ENCODE measurements at regions not wholly inside any gene's neighbourhood (a gene's known extent, or its start where the extent isn't known, plus 50 kb on each side); places are given as distances from the start of the nearest gene placed in this dataset.
A peak's percentile ranks its signal among the peaks of the same experiment; 100 is the strongest.

DNA sequence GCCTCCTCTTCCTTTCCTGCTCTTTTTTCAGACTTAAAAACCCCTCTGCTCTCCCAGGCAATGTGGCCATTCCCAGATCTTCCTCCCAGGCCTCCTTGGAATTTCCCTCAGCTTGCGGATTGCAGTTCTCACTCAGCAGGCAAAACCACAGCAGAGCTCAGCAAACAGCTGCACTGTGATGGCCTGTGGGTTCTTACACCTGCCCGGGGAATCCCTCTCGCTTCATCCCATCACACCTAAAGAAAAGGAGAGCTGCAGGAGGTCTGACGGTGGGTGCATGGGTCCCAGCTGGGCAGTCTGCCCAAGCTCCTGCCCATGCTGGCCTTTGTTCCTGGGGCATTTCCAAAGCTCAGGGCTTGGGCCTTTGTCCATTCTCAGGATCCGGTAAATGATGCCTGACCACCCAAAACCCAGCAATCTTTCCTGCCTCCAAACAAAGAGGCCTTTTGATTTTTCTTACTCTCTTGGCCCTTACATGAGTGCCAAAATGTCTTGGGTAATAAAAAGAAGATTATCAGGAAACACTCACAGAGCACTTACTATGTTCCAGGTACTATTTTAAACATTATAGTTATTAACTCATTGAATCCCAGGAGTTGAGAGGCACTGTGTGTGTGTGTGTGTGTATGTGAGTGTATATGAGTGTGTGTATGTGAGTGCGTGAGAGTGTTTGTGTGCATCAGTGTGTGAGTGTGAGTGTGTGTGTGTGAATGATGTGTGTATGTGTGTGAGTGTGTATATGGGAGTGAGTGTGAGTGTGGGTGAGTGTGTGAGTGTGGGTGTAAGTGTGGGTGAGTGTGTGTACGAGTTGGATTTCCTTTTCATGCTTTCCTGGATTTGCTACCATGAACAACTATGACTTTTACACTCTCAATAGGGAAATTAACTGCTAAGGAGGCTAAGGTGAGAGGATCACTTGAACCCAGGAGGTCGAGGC, 64.5 kb upstream of the PODXL start:
- H3K27ac ChIP-seq (replicated peaks): no peak overlapping the region
- no peak for DNase-seq (ENCODE audit: low read depth in 1 of 2, low spot score in 1 of 2)
- TF ChIP-seq, protein P1, sequence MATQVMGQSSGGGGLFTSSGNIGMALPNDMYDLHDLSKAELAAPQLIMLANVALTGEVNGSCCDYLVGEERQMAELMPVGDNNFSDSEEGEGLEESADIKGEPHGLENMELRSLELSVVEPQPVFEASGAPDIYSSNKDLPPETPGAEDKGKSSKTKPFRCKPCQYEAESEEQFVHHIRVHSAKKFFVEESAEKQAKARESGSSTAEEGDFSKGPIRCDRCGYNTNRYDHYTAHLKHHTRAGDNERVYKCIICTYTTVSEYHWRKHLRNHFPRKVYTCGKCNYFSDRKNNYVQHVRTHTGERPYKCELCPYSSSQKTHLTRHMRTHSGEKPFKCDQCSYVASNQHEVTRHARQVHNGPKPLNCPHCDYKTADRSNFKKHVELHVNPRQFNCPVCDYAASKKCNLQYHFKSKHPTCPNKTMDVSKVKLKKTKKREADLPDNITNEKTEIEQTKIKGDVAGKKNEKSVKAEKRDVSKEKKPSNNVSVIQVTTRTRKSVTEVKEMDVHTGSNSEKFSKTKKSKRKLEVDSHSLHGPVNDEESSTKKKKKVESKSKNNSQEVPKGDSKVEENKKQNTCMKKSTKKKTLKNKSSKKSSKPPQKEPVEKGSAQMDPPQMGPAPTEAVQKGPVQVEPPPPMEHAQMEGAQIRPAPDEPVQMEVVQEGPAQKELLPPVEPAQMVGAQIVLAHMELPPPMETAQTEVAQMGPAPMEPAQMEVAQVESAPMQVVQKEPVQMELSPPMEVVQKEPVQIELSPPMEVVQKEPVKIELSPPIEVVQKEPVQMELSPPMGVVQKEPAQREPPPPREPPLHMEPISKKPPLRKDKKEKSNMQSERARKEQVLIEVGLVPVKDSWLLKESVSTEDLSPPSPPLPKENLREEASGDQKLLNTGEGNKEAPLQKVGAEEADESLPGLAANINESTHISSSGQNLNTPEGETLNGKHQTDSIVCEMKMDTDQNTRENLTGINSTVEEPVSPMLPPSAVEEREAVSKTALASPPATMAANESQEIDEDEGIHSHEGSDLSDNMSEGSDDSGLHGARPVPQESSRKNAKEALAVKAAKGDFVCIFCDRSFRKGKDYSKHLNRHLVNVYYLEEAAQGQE (IDR thresholded peaks at IDR 0.05; ENCODE audit: insufficient replicate concordance, low read depth): no peak
- TF ChIP-seq, protein P2, sequence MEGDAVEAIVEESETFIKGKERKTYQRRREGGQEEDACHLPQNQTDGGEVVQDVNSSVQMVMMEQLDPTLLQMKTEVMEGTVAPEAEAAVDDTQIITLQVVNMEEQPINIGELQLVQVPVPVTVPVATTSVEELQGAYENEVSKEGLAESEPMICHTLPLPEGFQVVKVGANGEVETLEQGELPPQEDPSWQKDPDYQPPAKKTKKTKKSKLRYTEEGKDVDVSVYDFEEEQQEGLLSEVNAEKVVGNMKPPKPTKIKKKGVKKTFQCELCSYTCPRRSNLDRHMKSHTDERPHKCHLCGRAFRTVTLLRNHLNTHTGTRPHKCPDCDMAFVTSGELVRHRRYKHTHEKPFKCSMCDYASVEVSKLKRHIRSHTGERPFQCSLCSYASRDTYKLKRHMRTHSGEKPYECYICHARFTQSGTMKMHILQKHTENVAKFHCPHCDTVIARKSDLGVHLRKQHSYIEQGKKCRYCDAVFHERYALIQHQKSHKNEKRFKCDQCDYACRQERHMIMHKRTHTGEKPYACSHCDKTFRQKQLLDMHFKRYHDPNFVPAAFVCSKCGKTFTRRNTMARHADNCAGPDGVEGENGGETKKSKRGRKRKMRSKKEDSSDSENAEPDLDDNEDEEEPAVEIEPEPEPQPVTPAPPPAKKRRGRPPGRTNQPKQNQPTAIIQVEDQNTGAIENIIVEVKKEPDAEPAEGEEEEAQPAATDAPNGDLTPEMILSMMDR (IDR thresholded peaks at IDR 0.05; ENCODE audit: insufficient read depth, low read length): no peak
- TF ChIP-seq POLR2AphosphoS5 (IDR thresholded peaks at IDR 0.05; ENCODE audit: low read depth) (no peak), SPI1 (IDR thresholded peaks at IDR 0.05; ENCODE audit: borderline replicate concordance, low read depth) (no peak), GABPA (IDR thresholded peaks at IDR 0.05; ENCODE audit: low read depth) (no peak)

DNA sequence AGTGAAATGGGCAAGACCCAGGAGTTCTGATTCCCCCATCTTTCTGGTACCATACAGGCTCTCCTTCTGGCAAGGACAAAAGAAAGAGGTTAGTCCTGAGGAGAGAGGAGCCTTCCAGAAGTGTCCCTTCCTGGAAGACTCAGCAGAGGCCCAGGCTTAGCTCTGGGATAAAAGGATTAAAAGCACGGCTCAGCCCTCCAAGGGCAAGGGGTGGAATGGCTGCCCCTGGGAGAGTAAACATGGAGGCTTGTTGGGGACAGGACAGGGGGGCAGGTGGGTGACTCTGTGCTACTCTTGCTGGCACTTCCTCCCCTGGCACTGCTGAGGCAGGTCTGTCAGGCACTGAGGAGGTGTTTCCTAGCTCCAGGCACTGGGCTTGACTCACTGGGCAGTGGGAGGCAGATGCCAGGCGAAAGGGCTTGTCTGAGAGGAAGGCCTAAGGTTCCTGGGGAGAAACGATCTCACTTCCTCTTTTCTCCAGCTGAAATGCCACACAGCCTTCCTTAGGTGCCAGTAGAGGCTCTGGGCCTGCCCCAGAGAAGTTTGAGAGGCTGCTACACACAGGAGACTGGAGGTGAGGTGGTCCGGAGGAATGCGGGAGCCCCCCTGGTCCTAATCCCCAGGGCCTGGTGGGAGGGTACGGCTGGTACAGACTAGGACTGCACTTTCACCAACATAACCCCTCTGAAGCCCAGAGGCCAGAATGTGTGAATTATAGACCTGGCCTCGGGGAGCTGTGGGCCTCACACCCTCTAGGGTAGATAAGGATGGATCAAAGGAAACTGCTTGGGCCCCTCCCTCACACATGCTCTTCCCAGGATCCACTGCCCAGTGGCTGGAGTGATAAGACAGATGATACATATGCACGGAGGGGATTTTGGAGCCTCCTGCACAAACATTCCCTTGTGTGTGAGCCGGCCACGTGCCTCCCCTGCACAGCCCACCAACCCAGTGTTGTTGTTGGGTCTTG, 63.2 kb upstream of the PODXL start:
- H3K27me3 ChIP-seq (ENCODE audit: insufficient read depth, poor library complexity, severe bottlenecking): no peaks in the 10 kb centered on the region
- peak in 1 of 2 experiments; percentile 21 for DNase-seq (ENCODE audit: low read depth in 1 of 2, low spot score in 1 of 2)
- peak; percentile 96 for TF ChIP-seq SPI1 (IDR thresholded peaks at IDR 0.05; ENCODE audit: borderline replicate concordance, low read depth)
- TF ChIP-seq, protein P2 (IDR thresholded peaks at IDR 0.05; ENCODE audit: insufficient read depth, low read length): no peak
- H3K4me3 ChIP-seq (replicated peaks; ENCODE audit: insufficient read depth, low read length): no peak overlapping the region
- no peak overlapping the region for H3K27ac ChIP-seq (replicated peaks)

More for the DNA sequence above, 64.5 kb upstream of the PODXL start:
- Histone ChIP-seq H3K4me3 (replicated peaks; ENCODE audit: insufficient read depth, low read length) (no peak overlapping the region), H3K27me3 (ENCODE audit: insufficient read depth, poor library complexity, severe bottlenecking) (no peaks in the 10 kb centered on the region)

DNA sequence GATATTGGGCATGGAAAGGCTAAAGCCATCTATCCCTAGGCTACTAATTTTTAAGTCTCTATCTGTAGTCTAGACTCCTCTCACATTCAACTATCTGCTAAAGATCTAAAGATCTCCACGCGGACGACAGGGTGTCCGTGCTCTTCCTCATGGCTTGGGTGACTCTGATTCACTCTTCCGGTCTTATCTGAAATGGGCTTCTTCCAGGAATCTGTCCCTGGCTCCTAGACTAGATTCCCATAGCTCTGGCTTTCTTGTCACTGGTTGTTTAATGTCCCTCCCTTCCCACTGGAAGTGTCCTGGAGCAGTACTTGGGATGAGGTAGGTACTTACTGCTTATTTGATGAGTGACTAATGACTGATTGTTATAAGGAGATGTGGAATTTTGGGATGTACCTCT, 62.0 kb upstream of the PODXL start:
- no peak for DNase-seq (ENCODE audit: low read depth in 1 of 2, low spot score in 1 of 2)
- H3K27ac ChIP-seq (replicated peaks): no peak overlapping the region
- no peak overlapping the region for H3K4me3 ChIP-seq (replicated peaks; ENCODE audit: insufficient read depth, low read length)
- no peaks in the 10 kb centered on the region for H3K27me3 ChIP-seq (ENCODE audit: insufficient read depth, poor library complexity, severe bottlenecking)
- TF ChIP-seq, protein P1 (IDR thresholded peaks at IDR 0.05; ENCODE audit: insufficient replicate concordance, low read depth): no peak
- TF ChIP-seq GABPA (IDR thresholded peaks at IDR 0.05; ENCODE audit: low read depth) (no peak), SPI1 (IDR thresholded peaks at IDR 0.05; ENCODE audit: borderline replicate concordance, low read depth) (no peak)
- TF ChIP-seq, protein P2 (IDR thresholded peaks at IDR 0.05; ENCODE audit: insufficient read depth, low read length): no peak
